T follicular helper cell (primary cell): ENCODE measurements at regions not wholly inside any gene's neighbourhood (a gene's known extent, or its start where the extent isn't known, plus 50 kb on each side); places are given as distances from the start of the nearest gene placed in this dataset.

Experiments
- DNase-seq: peaks from one replicate; pipeline ENCODE4 v3.0.0-alpha.2; 2020; ENCODE audit warnings: low read depth

GRCh38 chr3:71854706-71855105, 69.8 kb upstream of the PROK2 start:
- no peak for DNase-seq

GRCh38 chr3:71854096-71854495, 69.1 kb upstream of the PROK2 start:
- no peak for DNase-seq

- DNase-seq: no peak
Observed at GRCh38 chr3:71851878-71852277, 66.9 kb upstream of the PROK2 start.

GRCh38 chr3:71850654-71851053, 65.7 kb upstream of the PROK2 start:
- no peak for DNase-seq

- no peak for DNase-seq
Observed at GRCh38 chr3:71849681-71850080, 64.7 kb upstream of the PROK2 start.

- DNase-seq: no peak
Observed at GRCh38 chr3:71847794-71848193, 62.8 kb upstream of the PROK2 start.

GRCh38 chr3:71846185-71846584, 61.2 kb upstream of the PROK2 start:
- DNase-seq: no peak

GRCh38 chr3:71843071-71843470, 58.1 kb upstream of the PROK2 start:
- no peak for DNase-seq

GRCh38 chr3:71838406-71838805, 53.5 kb upstream of the PROK2 start:
- DNase-seq: no peak
